Liver (tissue), 8 donors: ENCODE measurements at regions not wholly inside any gene's neighbourhood (a gene's known extent, or its start where the extent isn't known, plus 50 kb on each side); places are given as distances from the start of the nearest gene placed in this dataset.
"Not testable (repeated sequence)": the region's sequence is repeated elsewhere in the genome, so short reads cannot be mapped to it uniquely, and the experiment has no call there.

Experiments
- DNase-seq: peaks from one replicate; pipeline ENCODE4 v3.0.0-alpha.2; 2017; ENCODE audit warnings: low spot score
- H3K27ac ChIP-seq, 2 donors: one replicate each; pipeline ENCODE4 v1.7.0; 2013; ENCODE audit warnings: inconsistent platforms in 2 of 2, low read length in 2 of 2, control low read depth in 1 of 2, low read depth in 1 of 2, mild to moderate bottlenecking in 1 of 2
- H3K27me3 ChIP-seq, 4 donors: one replicate each; pipeline versions ENCODE4 v1.6.1 to v1.7.0; 2013; ENCODE audit warnings: low read length in 3 of 4, inconsistent platforms in 1 of 4, mild to moderate bottlenecking in 1 of 4, moderate library complexity in 1 of 4; ENCODE audit not compliant: control insufficient read depth in 4 of 4, insufficient read depth in 4 of 4
- H3K36me3 ChIP-seq, 4 donors: one replicate each; pipeline versions ENCODE4 v1.6.1 to v1.7.0; 2013; ENCODE audit warnings: low read length in 3 of 4, mild to moderate bottlenecking in 3 of 4, low read depth in 1 of 4, moderate library complexity in 1 of 4; ENCODE audit not compliant: control insufficient read depth in 4 of 4, insufficient read depth in 3 of 4
- H3K4me1 ChIP-seq, 4 donors: one replicate each; pipeline versions ENCODE4 v1.6.1 to v1.7.0; 2013; ENCODE audit warnings: low read length in 3 of 4, mild to moderate bottlenecking in 3 of 4, moderate library complexity in 1 of 4; ENCODE audit not compliant: control insufficient read depth in 4 of 4, insufficient read depth in 4 of 4
- H3K4me3 ChIP-seq, 3 donors: one replicate each; pipeline versions ENCODE4 v1.6.1 to v1.7.0; 2013; ENCODE audit warnings: low read length in 3 of 3, control low read depth in 1 of 3, low read depth in 1 of 3, mild to moderate bottlenecking in 1 of 3
- H3K9ac ChIP-seq, 2 donors: one replicate each; pipeline ENCODE4 v1.7.0; 2013; ENCODE audit warnings: low read length in 2 of 2, mild to moderate bottlenecking in 2 of 2, moderate library complexity in 2 of 2, control low read depth in 1 of 2, low read depth in 1 of 2
- H3K9me3 ChIP-seq, 4 donors: one replicate each; pipeline versions ENCODE4 v1.6.1 to v1.7.0; 2013; ENCODE audit warnings: low read length in 3 of 4; ENCODE audit not compliant: control insufficient read depth in 4 of 4
- ATF3 ChIP-seq: IDR thresholded peaks from 2 replicates; pipeline ENCODE4 v1.6.1; 2016; ENCODE audit warnings: antibody characterized with exemption
- CTCF ChIP-seq: fragments of 150-350 bp; IDR thresholded peaks from 2 replicates; pipeline ENCODE4 v1.5.1; 2017; ENCODE audit warnings: improper control_type of control experiment, low read depth, low read length; ENCODE audit not compliant: missing input control
- FOXA2 ChIP-seq: IDR thresholded peaks from 2 replicates; pipeline ENCODE4 v1.6.1; 2016; ENCODE audit warnings: antibody characterized with exemption
- GABPA ChIP-seq, 2 donors: IDR thresholded peaks in 1 of 2; conservative IDR thresholded peaks in 1 of 2; 2 replicates each; pipeline ENCODE4 v1.6.1; 2016; ENCODE audit warnings: antibody characterized with exemption in 2 of 2, mild to moderate bottlenecking in 1 of 2, moderate library complexity in 1 of 2
- HNF4A ChIP-seq, 2 donors: conservative IDR thresholded peaks; 2 replicates each; pipeline ENCODE4 v1.6.1; 2016; ENCODE audit warnings: antibody characterized with exemption in 2 of 2, mild to moderate bottlenecking in 2 of 2
- HNF4G ChIP-seq: IDR thresholded peaks from 2 replicates; pipeline ENCODE4 v1.6.1; 2016; ENCODE audit warnings: antibody characterized with exemption
- JUND ChIP-seq, 2 donors: IDR thresholded peaks; 2 replicates each; pipeline ENCODE4 v1.6.1; 2016; ENCODE audit warnings: antibody characterized with exemption in 2 of 2
- NR2F2 ChIP-seq: IDR thresholded peaks from 2 replicates; pipeline ENCODE4 v1.6.1; 2016; ENCODE audit warnings: antibody characterized with exemption
- RAD21 ChIP-seq, 2 donors: IDR thresholded peaks; 2 replicates each; pipeline ENCODE4 v1.6.1; 2016; ENCODE audit warnings: antibody characterized with exemption in 2 of 2, mild to moderate bottlenecking in 2 of 2
- REST ChIP-seq: IDR thresholded peaks from 2 replicates; pipeline ENCODE4 v1.6.1; 2016; ENCODE audit warnings: antibody characterized with exemption, mild to moderate bottlenecking
- RXRA ChIP-seq, 2 donors: IDR thresholded peaks; 2 replicates each; pipeline ENCODE4 v1.6.1; 2017 to 2018; ENCODE audit warnings: antibody characterized with exemption in 2 of 2, mild to moderate bottlenecking in 1 of 2
- TAF1 ChIP-seq: conservative IDR thresholded peaks from 2 replicates; pipeline ENCODE4 v1.6.1; 2016; ENCODE audit warnings: antibody characterized with exemption, mild to moderate bottlenecking
- YY1 ChIP-seq: IDR thresholded peaks from 2 replicates; pipeline ENCODE4 v1.6.1; 2016; ENCODE audit warnings: antibody characterized with exemption, mild to moderate bottlenecking
- ZBTB33 ChIP-seq: IDR thresholded peaks from 2 replicates; pipeline ENCODE4 v1.6.1; 2016; ENCODE audit warnings: antibody characterized with exemption
- WGBS: extraction: QIAGEN DNeasy Blood & Tissue Kit; methylation state at CpG from one replicate; pipeline ENCODE4 v1.1.7; 2013; 5-methylcytosine and 5-hydroxymethylcytosine counted together
- donor health status: healthy.
- donor health status: healthy.
- donor health status: healthy.
- donor health status: healthy.
- donor health status: healthy.

GRCh38 chr2:16756831-16757644, 91.4 kb upstream of the CYRIA start:
- no peak overlapping the region for H3K27ac ChIP-seq
- DNase-seq, result peak; percentile 86
- no peaks in the 10 kb centered on the region for H3K27me3 ChIP-seq
- peaks cover 0 to 5% (median 2%) of the 10 kb centered on the region in 4 donors for H3K4me1 ChIP-seq
- H3K9me3 ChIP-seq, result no peaks in the 10 kb centered on the region
- TF ChIP-seq RXRA (IDR thresholded peaks at IDR 0.05), result peak in 1 of 2 donors; percentile 46
- no peak for TF ChIP-seq TAF1
- TF ChIP-seq ZBTB33, result no peak
- TF ChIP-seq RAD21 (IDR thresholded peaks at IDR 0.05), result peak; percentile 100
- TF ChIP-seq GABPA (IDR thresholded peaks at IDR 0.05 in 1 of 2, conservative IDR thresholded peaks at IDR 0.05 in 1 of 2), result no peak
- TF ChIP-seq JUND (IDR thresholded peaks at IDR 0.05), result peak in 1 of 2 donors; percentile 18
- TF ChIP-seq NR2F2, result peak; percentile 72
- peak; percentile 94 for TF ChIP-seq CTCF
- no peak for TF ChIP-seq YY1
- peak in 1 of 2 donors; percentile 10 for TF ChIP-seq HNF4A (conservative IDR thresholded peaks at IDR 0.05)
- 19% methylated on average over 21 of the region's 21 CpGs for WGBS
- no peak overlapping the region for H3K9ac ChIP-seq
- H3K4me3 ChIP-seq, result no peak overlapping the region
- no peaks in the 10 kb centered on the region for H3K36me3 ChIP-seq

- Histone ChIP-seq H3K9me3 (no peaks in the 10 kb centered on the region), H3K4me3 (no peak overlapping the region), H3K36me3 (no peaks in the 10 kb centered on the region), H3K27me3 (no peaks in the 10 kb centered on the region), H3K27ac (no peak overlapping the region), H3K4me1 (peaks cover 0 to 5% (median 2%) of the 10 kb centered on the region in 4 donors), H3K9ac (no peak overlapping the region)
- no peak for DNase-seq
- no peak for TF ChIP-seq GABPA (IDR thresholded peaks at IDR 0.05 in 1 of 2, conservative IDR thresholded peaks at IDR 0.05 in 1 of 2)
- TF ChIP-seq FOXA2, result no peak
- TF ChIP-seq ATF3, result no peak
- no peak for TF ChIP-seq HNF4G
- no peak for TF ChIP-seq YY1
- no peak for TF ChIP-seq ZBTB33
- no peak for TF ChIP-seq CTCF
- TF ChIP-seq TAF1, result no peak
- no peak for TF ChIP-seq RXRA (IDR thresholded peaks at IDR 0.05)
- TF ChIP-seq REST, result no peak
- no peak for TF ChIP-seq JUND (IDR thresholded peaks at IDR 0.05)
- no peak for TF ChIP-seq RAD21 (IDR thresholded peaks at IDR 0.05)
- 80% methylated on average over 9 of the region's 9 CpGs for WGBS
These were observed 89.8 kb upstream of the CYRIA start for GRCh38 chr2:16755442-16755841.

GRCh38 chr2:16753025-16753424, 87.4 kb upstream of the CYRIA start:
- not testable (repeated sequence) for H3K4me1 ChIP-seq, H3K4me3 ChIP-seq, H3K27ac ChIP-seq, H3K36me3 ChIP-seq, H3K27me3 ChIP-seq, DNase-seq, H3K9ac ChIP-seq, H3K9me3 ChIP-seq
- 89% methylated on average over 1 of the region's 1 CpG for WGBS
